MG63 (cell line): ENCODE measurements at regions not wholly inside any gene's neighbourhood (a gene's known extent, or its start where the extent isn't known, plus 50 kb on each side); places are given as distances from the start of the nearest gene placed in this dataset.

Experiments used
- DNase-seq: peaks from one replicate; pipeline ENCODE4 v3.0.0-alpha.2; 2020
- H3K27me3 ChIP-seq: fragments of 250-450 bp; sonication (Bioruptor Pico); 2 replicates; pipeline ENCODE4 v1.5.1; 2020; ENCODE audit warnings: mild to moderate bottlenecking, moderate library complexity
- H3K36me3 ChIP-seq: fragments of 250-450 bp; sonication (Bioruptor Pico); 2 replicates; pipeline ENCODE4 v1.5.1; 2020; ENCODE audit warnings: mild to moderate bottlenecking, moderate library complexity
- H3K4me3 ChIP-seq: fragments of 250-450 bp; sonication (Bioruptor Pico); 2 replicates; pipeline ENCODE4 v1.5.1; 2020; ENCODE audit warnings: mild to moderate bottlenecking, moderate library complexity
- H3K9me3 ChIP-seq: fragments of 250-450 bp; sonication (Bioruptor Pico); 2 replicates; pipeline ENCODE4 v1.5.1; 2020; ENCODE audit warnings: mild to moderate bottlenecking, moderate library complexity

GRCh38 chr13:106343836-106344235 lies 191.6 kb downstream of the EFNB2 start:
- Histone ChIP-seq H3K4me3 (peak overlapping the region; percentile 15; the same call in 1 of the 2 replicates), H3K27me3 (peaks cover 17% of the 10 kb centered on the region), H3K9me3 (peaks cover 5% of the 10 kb centered on the region), H3K36me3 (no peaks in the 10 kb centered on the region)
- DNase-seq, result no peak

- H3K4me3 ChIP-seq, result no peak overlapping the region
- H3K36me3 ChIP-seq, result no peaks in the 10 kb centered on the region
- DNase-seq, result no peak
- no peaks in the 10 kb centered on the region for H3K27me3 ChIP-seq
- peaks cover 5% of the 10 kb centered on the region for H3K9me3 ChIP-seq
Observed at GRCh38 chr13:106340249-106340648, 195.2 kb downstream of the EFNB2 start.

GRCh38 chr13:106337096-106337850 lies 198.2 kb downstream of the EFNB2 start:
- Histone ChIP-seq H3K27me3 (no peaks in the 10 kb centered on the region), H3K9me3 (peaks cover 5% of the 10 kb centered on the region), H3K36me3 (no peaks in the 10 kb centered on the region), H3K4me3 (no peak overlapping the region)
- no peak for DNase-seq

- DNase-seq, result no peak
- H3K4me3 ChIP-seq, result no peak overlapping the region
Observed at GRCh38 chr13:106336668-106337067, 198.8 kb downstream of the EFNB2 start.

GRCh38 chr13:106332621-106333020 lies 202.8 kb downstream of the EFNB2 start:
- H3K4me3 ChIP-seq, result no peak overlapping the region
- no peak for DNase-seq
- H3K9me3 ChIP-seq, result no peaks in the 10 kb centered on the region
- H3K27me3 ChIP-seq, result no peaks in the 10 kb centered on the region
- no peaks in the 10 kb centered on the region for H3K36me3 ChIP-seq

More at GRCh38 chr13:106336668-106337067, 198.8 kb downstream of the EFNB2 start:
- no peaks in the 10 kb centered on the region for H3K36me3 ChIP-seq
- H3K27me3 ChIP-seq, result no peaks in the 10 kb centered on the region
- H3K9me3 ChIP-seq, result peaks cover 5% of the 10 kb centered on the region

GRCh38 chr13:106331116-106331515 lies 204.3 kb downstream of the EFNB2 start:
- no peak overlapping the region for H3K4me3 ChIP-seq
- H3K36me3 ChIP-seq, result no peaks in the 10 kb centered on the region
- H3K27me3 ChIP-seq, result no peaks in the 10 kb centered on the region
- DNase-seq, result no peak
- no peaks in the 10 kb centered on the region for H3K9me3 ChIP-seq

GRCh38 chr13:106329941-106330340 lies 205.5 kb downstream of the EFNB2 start:
- H3K27me3 ChIP-seq, result no peaks in the 10 kb centered on the region
- DNase-seq, result no peak
- H3K4me3 ChIP-seq, result no peak overlapping the region
- H3K36me3 ChIP-seq, result no peaks in the 10 kb centered on the region
- no peaks in the 10 kb centered on the region for H3K9me3 ChIP-seq

GRCh38 chr13:106326751-106327150 lies 208.7 kb downstream of the EFNB2 start:
- H3K27me3 ChIP-seq, result no peaks in the 10 kb centered on the region
- H3K9me3 ChIP-seq, result no peaks in the 10 kb centered on the region
- no peak for DNase-seq
- H3K36me3 ChIP-seq, result no peaks in the 10 kb centered on the region
- no peak overlapping the region for H3K4me3 ChIP-seq

GRCh38 chr13:106324444-106324843 lies 211.0 kb downstream of the EFNB2 start:
- no peaks in the 10 kb centered on the region for H3K9me3 ChIP-seq
- no peak for DNase-seq
- H3K36me3 ChIP-seq, result no peaks in the 10 kb centered on the region
- H3K4me3 ChIP-seq, result no peak overlapping the region
- H3K27me3 ChIP-seq, result no peaks in the 10 kb centered on the region

- DNase-seq, result no peak
- no peaks in the 10 kb centered on the region for H3K36me3 ChIP-seq
- no peaks in the 10 kb centered on the region for H3K9me3 ChIP-seq
- no peak overlapping the region for H3K4me3 ChIP-seq
- no peaks in the 10 kb centered on the region for H3K27me3 ChIP-seq
Observed at GRCh38 chr13:106322628-106323027, 212.8 kb downstream of the EFNB2 start.

- peak; percentile 46 for DNase-seq
- Histone ChIP-seq H3K4me3 (no peak overlapping the region), H3K9me3 (no peaks in the 10 kb centered on the region)
Observed at GRCh38 chr13:106318941-106319411, 216.5 kb downstream of the EFNB2 start.

GRCh38 chr13:106314417-106314816 lies 221.0 kb downstream of the EFNB2 start:
- DNase-seq, result no peak
- Histone ChIP-seq H3K4me3 (no peak overlapping the region), H3K36me3 (no peaks in the 10 kb centered on the region), H3K9me3 (no peaks in the 10 kb centered on the region), H3K27me3 (no peaks in the 10 kb centered on the region)

More at GRCh38 chr13:106318941-106319411, 216.5 kb downstream of the EFNB2 start:
- Histone ChIP-seq H3K27me3 (no peaks in the 10 kb centered on the region), H3K36me3 (no peaks in the 10 kb centered on the region)

- no peak overlapping the region for H3K4me3 ChIP-seq
- DNase-seq, result no peak
- H3K27me3 ChIP-seq, result no peaks in the 10 kb centered on the region
- H3K9me3 ChIP-seq, result no peaks in the 10 kb centered on the region
- no peaks in the 10 kb centered on the region for H3K36me3 ChIP-seq
Observed at GRCh38 chr13:106311004-106311403, 224.5 kb downstream of the EFNB2 start.

GRCh38 chr13:106310291-106310865 lies 225.1 kb downstream of the EFNB2 start:
- H3K27me3 ChIP-seq, result no peaks in the 10 kb centered on the region
- DNase-seq, result no peak
- no peaks in the 10 kb centered on the region for H3K36me3 ChIP-seq
- no peaks in the 10 kb centered on the region for H3K9me3 ChIP-seq
- no peak overlapping the region for H3K4me3 ChIP-seq

- Histone ChIP-seq H3K27me3 (no peaks in the 10 kb centered on the region), H3K4me3 (no peak overlapping the region), H3K9me3 (0 out of 2 replicates have a peak, but pooled peaks cover 2% of the 10 kb centered on the region), H3K36me3 (no peaks in the 10 kb centered on the region)
- DNase-seq, result no peak
Observed at GRCh38 chr13:106306748-106307277, 228.6 kb downstream of the EFNB2 start.

GRCh38 chr13:106302843-106303242 lies 232.6 kb downstream of the EFNB2 start:
- Histone ChIP-seq H3K27me3 (no peaks in the 10 kb centered on the region), H3K36me3 (no peaks in the 10 kb centered on the region), H3K9me3 (0 out of 2 replicates have a peak, but pooled peaks cover 2% of the 10 kb centered on the region), H3K4me3 (no peak overlapping the region)
- no peak for DNase-seq

GRCh38 chr13:106302011-106302410 lies 233.5 kb downstream of the EFNB2 start:
- Histone ChIP-seq H3K9me3 (0 out of 2 replicates have a peak, but pooled peaks cover 2% of the 10 kb centered on the region), H3K4me3 (no peak overlapping the region), H3K36me3 (no peaks in the 10 kb centered on the region), H3K27me3 (no peaks in the 10 kb centered on the region)
- DNase-seq, result no peak
